Peyer's patch (tissue), 4 donors: ENCODE measurements at regions not wholly inside any gene's neighbourhood (a gene's known extent, or its start where the extent isn't known, plus 50 kb on each side); places are given as distances from the start of the nearest gene placed in this dataset.

Experiments
- POLR2A ChIP-seq, 2 donors: fragments of 450-650 bp; IDR thresholded peaks; one replicate each; pipeline ENCODE4 v1.5.1; 2017; ENCODE audit warnings: antibody characterized with exemption in 2 of 2, mild to moderate bottlenecking in 2 of 2, moderate library complexity in 2 of 2
- TF ChIP-seq, protein P1 (sequence below), 6 experiments: fragments of 450-650 bp in 4 of 6; fragments of 200-600 bp in 2 of 6; sonication (generic) in 1 of 6; IDR thresholded peaks; one replicate each; pipeline ENCODE4 v1.5.1; 2017 to 2019; ENCODE audit warnings: antibody characterized with exemption in 6 of 6, mild to moderate bottlenecking in 3 of 6, moderate library complexity in 1 of 6

DNA sequence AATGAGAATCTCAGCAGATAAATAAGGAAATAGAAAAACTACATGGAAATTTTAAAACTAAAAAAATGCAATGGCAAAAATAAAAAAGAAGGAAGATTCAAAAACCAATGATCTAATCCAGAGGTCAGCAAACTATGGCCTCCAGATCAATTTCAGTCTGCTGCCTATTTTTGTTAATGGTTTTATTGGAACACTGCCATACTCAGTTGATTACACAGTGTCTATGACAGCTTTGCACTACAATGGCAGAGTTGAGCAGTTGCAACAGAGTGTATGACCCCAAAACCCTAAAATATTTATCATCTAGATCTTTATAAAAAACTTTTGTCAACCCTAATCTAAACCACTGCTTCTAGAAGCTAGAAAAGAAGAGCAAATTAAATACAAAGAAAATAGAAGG is 170.3 kb downstream of the RAB28 start:
- TF ChIP-seq, protein P1, sequence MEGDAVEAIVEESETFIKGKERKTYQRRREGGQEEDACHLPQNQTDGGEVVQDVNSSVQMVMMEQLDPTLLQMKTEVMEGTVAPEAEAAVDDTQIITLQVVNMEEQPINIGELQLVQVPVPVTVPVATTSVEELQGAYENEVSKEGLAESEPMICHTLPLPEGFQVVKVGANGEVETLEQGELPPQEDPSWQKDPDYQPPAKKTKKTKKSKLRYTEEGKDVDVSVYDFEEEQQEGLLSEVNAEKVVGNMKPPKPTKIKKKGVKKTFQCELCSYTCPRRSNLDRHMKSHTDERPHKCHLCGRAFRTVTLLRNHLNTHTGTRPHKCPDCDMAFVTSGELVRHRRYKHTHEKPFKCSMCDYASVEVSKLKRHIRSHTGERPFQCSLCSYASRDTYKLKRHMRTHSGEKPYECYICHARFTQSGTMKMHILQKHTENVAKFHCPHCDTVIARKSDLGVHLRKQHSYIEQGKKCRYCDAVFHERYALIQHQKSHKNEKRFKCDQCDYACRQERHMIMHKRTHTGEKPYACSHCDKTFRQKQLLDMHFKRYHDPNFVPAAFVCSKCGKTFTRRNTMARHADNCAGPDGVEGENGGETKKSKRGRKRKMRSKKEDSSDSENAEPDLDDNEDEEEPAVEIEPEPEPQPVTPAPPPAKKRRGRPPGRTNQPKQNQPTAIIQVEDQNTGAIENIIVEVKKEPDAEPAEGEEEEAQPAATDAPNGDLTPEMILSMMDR (IDR thresholded peaks at IDR 0.05): no peak
- no peak for TF ChIP-seq POLR2A (IDR thresholded peaks at IDR 0.05)
